ENCODE measurements at regions not wholly inside any gene's neighbourhood (a gene's known extent, or its start where the extent isn't known, plus 50 kb on each side); places are given as distances from the start of the nearest gene placed in this dataset.

DNA sequence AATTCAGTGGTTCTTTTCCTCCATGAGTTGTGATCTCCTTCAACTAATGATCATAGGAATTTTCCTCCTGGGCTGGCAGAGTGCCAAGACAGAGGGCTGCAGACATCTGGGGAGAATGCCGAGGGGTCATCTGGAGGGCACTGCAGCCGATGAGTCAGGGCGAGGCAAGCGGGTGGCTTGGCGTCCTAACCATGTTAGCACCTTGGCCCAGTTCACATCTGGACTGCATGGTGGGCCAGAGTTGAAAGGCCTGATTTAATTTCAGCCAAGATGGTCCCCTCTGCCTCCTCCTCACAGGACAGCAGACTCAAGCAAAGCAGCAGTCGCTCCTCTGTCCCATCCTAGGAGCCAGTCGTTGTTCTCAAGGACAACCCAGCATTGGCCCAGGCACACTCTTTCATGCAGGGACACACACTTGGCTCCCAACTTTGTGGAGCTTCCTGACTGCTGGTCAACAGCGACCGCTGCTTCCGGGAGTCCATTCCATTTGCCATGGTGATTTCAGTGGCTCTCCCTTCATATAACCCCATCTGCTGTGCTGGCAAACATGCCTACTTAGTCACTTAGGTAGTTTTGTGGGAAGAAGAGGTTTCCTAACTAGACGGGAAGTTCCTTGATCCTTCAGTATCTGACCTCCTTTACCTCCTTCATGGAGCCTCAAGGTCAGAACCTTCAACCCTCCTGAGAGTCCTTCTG lies 161.8 kb downstream of the TTC8 start:
- TF ChIP-seq CTCF (IDR thresholded peaks at IDR 0.05): no peak
- no peak for TF ChIP-seq POLR2A (IDR thresholded peaks at IDR 0.05)

Data from body of pancreas (tissue), 4 donors.